Endothelial cell of umbilical vein (primary cell): ENCODE measurements at regions not wholly inside any gene's neighbourhood (a gene's known extent, or its start where the extent isn't known, plus 50 kb on each side); places are given as distances from the start of the nearest gene placed in this dataset.

Experiments
- BruUV-seq: library from RNA; stranded (reverse); fragments of 400-500 nt; replicated peaks from 2 replicates; lab custom pipeline; 2021; lab: Mats Ljungman, UMichigan
- CTCF ChIA-PET: fragments of 300-600, 350-600 bp; sonication (Branson Sonifier 250); formaldehyde crosslinking; loops from one replicate; lab custom pipeline; 2021; ENCODE audit warnings: antibody characterized with exemption, inconsistent platforms; lab: Charles Lee
- POLR2A ChIA-PET: fragments of 300-600, 350-600 bp; sonication (Branson Sonifier 250); formaldehyde crosslinking; loops from one replicate; lab custom pipeline; 2021; ENCODE audit warnings: antibody characterized with exemption, inconsistent platforms; lab: Charles Lee
- DNase-seq: peaks from one replicate; pipeline ENCODE4 v3.0.0-alpha.2; 2011; ENCODE audit warnings: low read depth, low spot score
- FAIRE-seq: peaks from 2 replicates; lab custom pipeline; 2011; peaks lifted over from hg19 to GRCh38; lab: Jason Lieb, UNC
- H2AFZ ChIP-seq: 2 replicates; pipeline ENCODE4 v1.6.0; 2012; ENCODE audit warnings: low read depth, low read length, control low read depth, inconsistent platforms
- H3K27ac ChIP-seq: 2 replicates; pipeline ENCODE4 v1.5.1; 2011; ENCODE audit warnings: low read depth, mild to moderate bottlenecking, control low read depth, low read length, moderate library complexity; ENCODE audit not compliant: insufficient read depth
- H3K27me3 ChIP-seq, 2 experiments: 2 replicates each; pipeline versions ENCODE4 v1.6.0 to v1.6.1; 2011; ENCODE audit warnings: low read length in 2 of 2, mixed read lengths in 1 of 2; ENCODE audit not compliant: control insufficient read depth in 2 of 2, insufficient read depth in 2 of 2
- H3K36me3 ChIP-seq, 2 experiments: 2 replicates in 1 of 2; 3 replicates in 1 of 2; pipeline ENCODE4 v1.5.1; 2011; ENCODE audit warnings: low read length in 2 of 2, mild to moderate bottlenecking in 1 of 2, moderate library complexity in 1 of 2; ENCODE audit not compliant: control insufficient read depth in 2 of 2, insufficient read depth in 2 of 2; ENCODE audit errors: extremely low read depth in 1 of 2
- H3K4me1 ChIP-seq: 3 replicates; pipeline ENCODE4 v1.5.1; 2011; ENCODE audit warnings: mild to moderate bottlenecking, low read length; ENCODE audit not compliant: control insufficient read depth, insufficient read depth; ENCODE audit errors: extremely low read depth
- H3K4me2 ChIP-seq: 2 replicates; pipeline ENCODE4 v1.6.1; 2011; ENCODE audit warnings: low read length, control low read depth, mixed read lengths; ENCODE audit not compliant: insufficient read depth
- H3K4me3 ChIP-seq, 3 experiments: fragments of 200-600 bp in 1 of 3; sonication (generic), shearing (Covaris generic) in 1 of 3; replicated peaks in 1 of 3; 2 replicates each; pipeline ENCODE4 v1.5.1; 2011 to 2016; ENCODE audit warnings: control low read depth in 3 of 3, low read length in 3 of 3, mild to moderate bottlenecking in 2 of 3, inconsistent platforms in 1 of 3, low read depth in 1 of 3, moderate library complexity in 1 of 3; ENCODE audit not compliant: insufficient read depth in 1 of 3
- H3K79me2 ChIP-seq: 2 replicates; pipeline ENCODE4 v1.6.0; 2012; ENCODE audit warnings: low read length, inconsistent platforms; ENCODE audit not compliant: control insufficient read depth, insufficient read depth
- H3K9ac ChIP-seq: replicated peaks from 2 replicates; pipeline ENCODE3; 2011; ENCODE audit warnings: low read length, control low read depth; ENCODE audit not compliant: insufficient read depth; ENCODE audit errors: extremely low read depth
- H3K9me1 ChIP-seq: replicated peaks from 3 replicates; pipeline ENCODE4 v1.6.0; 2011; ENCODE audit warnings: mild to moderate bottlenecking, low read length; ENCODE audit not compliant: control insufficient read depth, insufficient read depth; ENCODE audit errors: extremely low read depth
- H3K9me3 ChIP-seq: replicated peaks from 2 replicates; pipeline ENCODE4 v1.5.1; 2012; ENCODE audit warnings: low read length, inconsistent platforms; ENCODE audit not compliant: control insufficient read depth, insufficient read depth
- H4K20me1 ChIP-seq: replicated peaks from 2 replicates; pipeline ENCODE3; 2011; ENCODE audit warnings: mild to moderate bottlenecking, low read length; ENCODE audit not compliant: control insufficient read depth, insufficient read depth; ENCODE audit errors: extremely low read depth
- EZH2 ChIP-seq: IDR thresholded peaks from 2 replicates; pipeline ENCODE4 v1.6.1; 2012; ENCODE audit warnings: borderline replicate concordance, low read depth, mild to moderate bottlenecking, moderate library complexity, low read length, inconsistent platforms; ENCODE audit not compliant: severe bottlenecking
- FOS ChIP-seq: IDR thresholded peaks from 2 replicates; pipeline ENCODE4 v1.6.1; 2011; ENCODE audit warnings: mild to moderate bottlenecking, low read length, moderate library complexity, borderline replicate concordance; ENCODE audit not compliant: insufficient read depth
- GATA2 ChIP-seq: IDR thresholded peaks from 2 replicates; pipeline ENCODE4 v1.7.0; 2011; ENCODE audit warnings: low read depth, mild to moderate bottlenecking, moderate library complexity, mixed read lengths, low read length; ENCODE audit not compliant: insufficient read length, insufficient read depth
- JUN ChIP-seq: IDR thresholded peaks from 2 replicates; pipeline ENCODE4 v1.6.1; 2011; ENCODE audit warnings: borderline replicate concordance, low read depth; ENCODE audit not compliant: insufficient read length, insufficient read depth
- MYC ChIP-seq: IDR thresholded peaks from one replicate; pipeline ENCODE4 v1.6.1; 2011; ENCODE audit warnings: mild to moderate bottlenecking, low read depth, low read length
- POLR2A ChIP-seq: IDR thresholded peaks from 2 replicates; pipeline ENCODE4 v1.6.1; 2012; ENCODE audit warnings: low read depth, mild to moderate bottlenecking, control low read depth, low read length
- POLR2AphosphoS5 ChIP-seq: IDR thresholded peaks from 2 replicates; pipeline ENCODE4 v1.6.1; 2012; ENCODE audit warnings: low read depth, mild to moderate bottlenecking, control low read depth, low read length, moderate library complexity; ENCODE audit not compliant: insufficient read depth
- dilution Hi-C: fragments of 300-500 bp; cut with MboI; formaldehyde crosslinking; loops from one replicate; pipeline ENCODE4 v1.15.0; 2019; ENCODE audit warnings: low sequenced_read_pairs; ENCODE audit not compliant: extremely low pct_ligation_motif_present
- intact Hi-C: fragments of 100-400 bp; cut with micrococcal nuclease; formaldehyde crosslinking; loops from one replicate; pipeline ENCODE4 v1.10.0; 2022
- TF ChIP-seq, protein P1 (sequence below): IDR thresholded peaks from 2 replicates; pipeline ENCODE4 v1.6.1; 2011; ENCODE audit not compliant: insufficient read depth, insufficient read length
- TF ChIP-seq, protein P2 (sequence below), 2 donors: IDR thresholded peaks; 1 replicate in 1 of 2; 2 replicates in 1 of 2; pipeline ENCODE4 v1.5.1; 2011; ENCODE audit warnings: low read length in 2 of 2, mild to moderate bottlenecking in 2 of 2, moderate library complexity in 2 of 2, control low read depth in 1 of 2, inconsistent platforms in 1 of 2, low read depth in 1 of 2; ENCODE audit not compliant: insufficient read depth in 1 of 2; ENCODE audit errors: extremely low read depth in 1 of 2

DNA sequence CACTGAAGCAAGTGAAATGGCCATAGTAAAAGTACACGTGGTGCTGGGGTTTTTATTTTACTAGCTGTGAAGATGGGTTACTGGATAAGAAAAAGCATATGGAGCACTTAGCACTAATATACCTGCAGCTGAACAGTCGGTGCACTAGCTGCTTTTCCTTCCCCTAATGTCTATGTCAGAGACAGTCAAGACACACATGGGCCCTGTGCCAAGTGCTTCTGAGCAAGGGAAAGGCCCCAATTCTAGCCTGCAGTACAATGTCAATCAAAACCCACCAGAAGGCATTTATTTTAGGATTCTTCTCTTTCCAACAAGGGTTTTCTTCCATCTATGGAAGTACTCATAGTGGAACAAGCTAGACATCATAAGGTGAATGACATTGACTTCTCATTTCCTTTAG is 716.7 kb downstream of the CCSER2 start:
- Histone ChIP-seq H3K79me2 (no peaks in the 10 kb centered on the region), H3K4me1 (no peaks in the 10 kb centered on the region), H3K4me3 (no peak overlapping the region), H3K4me2 (no peak overlapping the region), H3K27me3 (no peaks in the 10 kb centered on the region), H3K9me1 (no peaks in the 10 kb centered on the region), H3K27ac (no peak overlapping the region), H3K9me3 (peaks cover 7% of the 10 kb centered on the region), H3K36me3 (no peaks in the 10 kb centered on the region), H4K20me1 (no peaks in the 10 kb centered on the region), H3K9ac (no peak overlapping the region), H2AFZ (no peak overlapping the region)
- ChIA-PET POLR2A (no interaction called here), CTCF (no interaction called here)
- intact Hi-C loops = no loop called here
- dilution Hi-C loops = no loop called here
- FAIRE-seq (no peak), DNase-seq (no peak)
- BruUV-seq = no TSS peak
- TF ChIP-seq POLR2A = no peak
- TF ChIP-seq EZH2 = no peak
- TF ChIP-seq, protein P1, sequence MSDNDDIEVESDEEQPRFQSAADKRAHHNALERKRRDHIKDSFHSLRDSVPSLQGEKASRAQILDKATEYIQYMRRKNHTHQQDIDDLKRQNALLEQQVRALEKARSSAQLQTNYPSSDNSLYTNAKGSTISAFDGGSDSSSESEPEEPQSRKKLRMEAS = no peak
- TF ChIP-seq, protein P2, sequence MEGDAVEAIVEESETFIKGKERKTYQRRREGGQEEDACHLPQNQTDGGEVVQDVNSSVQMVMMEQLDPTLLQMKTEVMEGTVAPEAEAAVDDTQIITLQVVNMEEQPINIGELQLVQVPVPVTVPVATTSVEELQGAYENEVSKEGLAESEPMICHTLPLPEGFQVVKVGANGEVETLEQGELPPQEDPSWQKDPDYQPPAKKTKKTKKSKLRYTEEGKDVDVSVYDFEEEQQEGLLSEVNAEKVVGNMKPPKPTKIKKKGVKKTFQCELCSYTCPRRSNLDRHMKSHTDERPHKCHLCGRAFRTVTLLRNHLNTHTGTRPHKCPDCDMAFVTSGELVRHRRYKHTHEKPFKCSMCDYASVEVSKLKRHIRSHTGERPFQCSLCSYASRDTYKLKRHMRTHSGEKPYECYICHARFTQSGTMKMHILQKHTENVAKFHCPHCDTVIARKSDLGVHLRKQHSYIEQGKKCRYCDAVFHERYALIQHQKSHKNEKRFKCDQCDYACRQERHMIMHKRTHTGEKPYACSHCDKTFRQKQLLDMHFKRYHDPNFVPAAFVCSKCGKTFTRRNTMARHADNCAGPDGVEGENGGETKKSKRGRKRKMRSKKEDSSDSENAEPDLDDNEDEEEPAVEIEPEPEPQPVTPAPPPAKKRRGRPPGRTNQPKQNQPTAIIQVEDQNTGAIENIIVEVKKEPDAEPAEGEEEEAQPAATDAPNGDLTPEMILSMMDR (IDR thresholded peaks at IDR 0.05; ENCODE audit: extremely low read depth in 1 of 2, insufficient read depth in 1 of 2, low read depth in 1 of 2, low read length in 2 of 2) = no peak
- no peak for TF ChIP-seq GATA2
- no peak for TF ChIP-seq MYC
- no peak for TF ChIP-seq JUN
- no peak for TF ChIP-seq POLR2AphosphoS5
- no peak for TF ChIP-seq FOS
